Lower lobe of right lung (tissue), 2 donors: ENCODE measurements at regions not wholly inside any gene's neighbourhood (a gene's known extent, or its start where the extent isn't known, plus 50 kb on each side); places are given as distances from the start of the nearest gene placed in this dataset.

Experiments used
- ATAC-seq, 2 donors: fragments of 200-7000 bp; cut with Tn5 transposase; one replicate each; pipeline ENCODE4 v1.9.1; 2020 to 2022; ENCODE audit warnings: mild to moderate bottlenecking in 2 of 2, moderate library complexity in 2 of 2
- DNase-seq: peaks from one replicate; pipeline ENCODE4 v3.0.0-alpha.2; 2020
- H3K27ac ChIP-seq: fragments of 200-600 bp; one replicate; pipeline ENCODE4 v1.8.0; 2022
- H3K27me3 ChIP-seq: fragments of 200-600 bp; one replicate; pipeline ENCODE4 v1.8.0; 2022; ENCODE audit warnings: low read depth
- H3K36me3 ChIP-seq: fragments of 200-600 bp; one replicate; pipeline ENCODE4 v1.8.0; 2022; ENCODE audit warnings: mild to moderate bottlenecking
- H3K4me1 ChIP-seq: fragments of 200-600 bp; one replicate; pipeline ENCODE4 v1.8.0; 2022
- H3K4me3 ChIP-seq: fragments of 200-600 bp; one replicate; pipeline ENCODE4 v1.8.0; 2022; ENCODE audit warnings: mild to moderate bottlenecking
- H3K9me3 ChIP-seq: fragments of 200-600 bp; one replicate; pipeline ENCODE4 v1.8.0; 2022
- CTCF ChIP-seq: fragments of 200-600 bp; IDR thresholded peaks from one replicate; pipeline ENCODE4 v1.8.0; 2022; ENCODE audit warnings: antibody characterized with exemption, mild to moderate bottlenecking
- intact Hi-C: fragments of 100-400 bp; cut with DNase I; formaldehyde crosslinking; loops from one replicate; pipeline ENCODE4 v1.11.0; 2022
- donor health status: DM: no; HTN: yes; CAD: no; lungs with severe emphysema.

DNA sequence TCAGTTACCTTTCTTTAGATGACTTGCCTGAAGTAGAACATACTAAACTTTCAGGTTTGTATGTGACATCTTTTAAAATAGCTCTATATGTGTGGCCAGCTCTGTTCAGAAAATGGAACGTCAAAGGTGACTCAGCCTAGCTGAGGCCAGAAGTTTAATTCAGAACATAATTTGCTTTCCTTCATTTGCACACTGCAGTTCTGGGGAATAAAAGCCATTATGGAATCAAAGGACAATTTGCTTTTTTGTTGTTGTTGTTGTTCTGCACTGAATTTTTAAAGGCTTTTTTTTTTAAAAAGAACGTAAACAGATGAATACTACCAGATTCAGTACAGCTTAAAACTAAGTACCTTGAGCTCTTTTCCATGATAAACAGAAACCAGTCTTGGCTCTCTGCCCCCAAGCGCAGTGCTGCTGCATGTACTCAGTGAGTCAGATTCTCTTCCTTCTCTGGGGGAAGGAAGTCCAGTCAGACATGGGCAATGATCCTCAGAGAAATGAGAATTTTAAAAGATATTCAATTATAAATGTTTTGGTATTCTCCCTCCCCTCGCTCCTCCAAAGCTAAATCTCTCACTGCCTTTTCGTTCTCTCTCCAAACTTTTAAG, 644.2 kb downstream of the NOVA1 start:
- DNase-seq: no peak
- no peak overlapping the region for H3K4me3 ChIP-seq
- intact Hi-C loops: no loop called here
- TF ChIP-seq CTCF: no peak
- H3K27me3 ChIP-seq: no peaks in the 10 kb centered on the region
- no peak for ATAC-seq
- H3K4me1 ChIP-seq: no peaks in the 10 kb centered on the region
- no peak overlapping the region for H3K27ac ChIP-seq
- no peaks in the 10 kb centered on the region for H3K36me3 ChIP-seq
- H3K9me3 ChIP-seq: no peaks in the 10 kb centered on the region

GRCh38 chr14:25945746-25946145, 652.1 kb downstream of the NOVA1 start:
- Histone ChIP-seq H3K27me3 (no peaks in the 10 kb centered on the region), H3K4me1 (no peaks in the 10 kb centered on the region), H3K27ac (no peak overlapping the region), H3K9me3 (no peaks in the 10 kb centered on the region), H3K36me3 (no peaks in the 10 kb centered on the region), H3K4me3 (no peak overlapping the region)
- DNase-seq (no peak), ATAC-seq (peak in 1 of 2 donors; percentile 76)
- TF ChIP-seq CTCF: no peak
- intact Hi-C loops: no loop called here

GRCh38 chr14:25944020-25944419, 653.8 kb downstream of the NOVA1 start:
- no peak for ATAC-seq
- no peak for TF ChIP-seq CTCF
- Histone ChIP-seq H3K4me1 (no peaks in the 10 kb centered on the region), H3K27ac (no peak overlapping the region), H3K9me3 (no peaks in the 10 kb centered on the region), H3K36me3 (no peaks in the 10 kb centered on the region), H3K4me3 (no peak overlapping the region), H3K27me3 (no peaks in the 10 kb centered on the region)
- intact Hi-C loops: no loop called here
- no peak for DNase-seq

GRCh38 chr14:25943329-25943728, 654.5 kb downstream of the NOVA1 start:
- H3K27ac ChIP-seq: no peak overlapping the region
- DNase-seq: no peak
- intact Hi-C loops: no loop called here
- no peak for ATAC-seq
- H3K4me1 ChIP-seq: no peaks in the 10 kb centered on the region
- no peaks in the 10 kb centered on the region for H3K27me3 ChIP-seq
- H3K36me3 ChIP-seq: no peaks in the 10 kb centered on the region
- H3K4me3 ChIP-seq: no peak overlapping the region
- no peak for TF ChIP-seq CTCF
- no peaks in the 10 kb centered on the region for H3K9me3 ChIP-seq

- no peak for TF ChIP-seq CTCF
- no peak for DNase-seq
- no peaks in the 10 kb centered on the region for H3K36me3 ChIP-seq
- intact Hi-C loops: no loop called here
- ATAC-seq: no peak
- H3K4me3 ChIP-seq: no peak overlapping the region
- no peaks in the 10 kb centered on the region for H3K9me3 ChIP-seq
- H3K27me3 ChIP-seq: no peaks in the 10 kb centered on the region
- no peak overlapping the region for H3K27ac ChIP-seq
- no peaks in the 10 kb centered on the region for H3K4me1 ChIP-seq
Measured at GRCh38 chr14:25942090-25942489, 655.7 kb downstream of the NOVA1 start.

GRCh38 chr14:25933731-25934130, 664.1 kb downstream of the NOVA1 start:
- Histone ChIP-seq H3K4me3 (no peak overlapping the region), H3K27me3 (no peaks in the 10 kb centered on the region), H3K27ac (no peak overlapping the region), H3K36me3 (no peaks in the 10 kb centered on the region), H3K9me3 (no peaks in the 10 kb centered on the region), H3K4me1 (no peaks in the 10 kb centered on the region)
- ATAC-seq (no peak), DNase-seq (no peak)
- no peak for TF ChIP-seq CTCF
- intact Hi-C loops: no loop called here
